Heart left ventricle (tissue), 13 donors: ENCODE measurements at regions not wholly inside any gene's neighbourhood (a gene's known extent, or its start where the extent isn't known, plus 50 kb on each side); places are given as distances from the start of the nearest gene placed in this dataset.

Experiments used
- POLR2A ChIP-seq, 2 donors: fragments of 450-650 bp; IDR thresholded peaks; one replicate each; pipeline ENCODE4 v1.6.1; 2017; ENCODE audit warnings: antibody characterized with exemption in 2 of 2, mild to moderate bottlenecking in 2 of 2, moderate library complexity in 2 of 2
- TF ChIP-seq, protein P1 (sequence below), 12 donors: fragments of 200-600 bp; sonication (generic) in 4 of 12; IDR thresholded peaks; one replicate each; pipeline versions ENCODE4 v1.5.0 to v1.8.0; 2018 to 2022; ENCODE audit warnings: antibody characterized with exemption in 12 of 12, mild to moderate bottlenecking in 5 of 12
- donor health status: ischemic (EF 13 %, LVEDD 7.1; RV severe dilation, severe dysfunction).
- donor health status: DM: no; HTN: yes; CAD: no.
- donor health status: DM: no; HTN: no; CAD: no.
- donor health status: ischemic (EF 25% LVEDD 6.9; RV normal size, moderate dysfunction).
- donor health status: ischemic (EF 25% LVEDD 5.7; RV mildly dilated, moderate dysfunction).
- donor health status: ischemic (EF 35%, LVEDD 5.7; RV mildly dilated, moderate dysfunction).
- donor health status: nonischemic (EF 11% LVEDD 7.7; RV severe dilation, severe dysfunction).
- donor health status: DM: yes; HTN: yes; CAD: no.
- donor health status: PGD.
- donor health status: ischemic (EF 29% LVEDD 5.4; RV normal size, mild dysfunction).
- donor health status: nonischemic (EF 23%, LVEDD 6.1; RV moderate dilation, normal function).

DNA sequence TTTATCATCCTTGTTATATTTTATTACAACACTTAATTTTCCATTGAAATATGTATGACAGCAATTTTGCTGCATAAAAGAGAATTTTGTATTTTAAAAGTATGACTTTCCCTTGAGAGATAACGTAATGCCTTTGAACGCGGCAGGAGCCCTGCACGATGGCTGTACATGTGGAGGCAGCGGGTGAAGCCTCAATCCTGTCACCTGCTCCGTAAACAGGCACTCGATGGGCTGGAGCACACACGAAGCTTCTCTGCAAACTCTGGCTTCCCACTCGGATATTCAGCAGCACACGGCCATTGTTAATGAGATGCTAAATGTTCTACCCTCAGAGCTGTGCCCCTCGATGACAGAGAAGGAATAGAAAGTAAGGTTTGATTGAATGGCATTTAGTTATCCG, 184.4 kb downstream of the RTP5 start:
- TF ChIP-seq, protein P1, sequence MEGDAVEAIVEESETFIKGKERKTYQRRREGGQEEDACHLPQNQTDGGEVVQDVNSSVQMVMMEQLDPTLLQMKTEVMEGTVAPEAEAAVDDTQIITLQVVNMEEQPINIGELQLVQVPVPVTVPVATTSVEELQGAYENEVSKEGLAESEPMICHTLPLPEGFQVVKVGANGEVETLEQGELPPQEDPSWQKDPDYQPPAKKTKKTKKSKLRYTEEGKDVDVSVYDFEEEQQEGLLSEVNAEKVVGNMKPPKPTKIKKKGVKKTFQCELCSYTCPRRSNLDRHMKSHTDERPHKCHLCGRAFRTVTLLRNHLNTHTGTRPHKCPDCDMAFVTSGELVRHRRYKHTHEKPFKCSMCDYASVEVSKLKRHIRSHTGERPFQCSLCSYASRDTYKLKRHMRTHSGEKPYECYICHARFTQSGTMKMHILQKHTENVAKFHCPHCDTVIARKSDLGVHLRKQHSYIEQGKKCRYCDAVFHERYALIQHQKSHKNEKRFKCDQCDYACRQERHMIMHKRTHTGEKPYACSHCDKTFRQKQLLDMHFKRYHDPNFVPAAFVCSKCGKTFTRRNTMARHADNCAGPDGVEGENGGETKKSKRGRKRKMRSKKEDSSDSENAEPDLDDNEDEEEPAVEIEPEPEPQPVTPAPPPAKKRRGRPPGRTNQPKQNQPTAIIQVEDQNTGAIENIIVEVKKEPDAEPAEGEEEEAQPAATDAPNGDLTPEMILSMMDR (IDR thresholded peaks at IDR 0.05) = no peak
- TF ChIP-seq POLR2A (IDR thresholded peaks at IDR 0.05) = no peak
